Vagina (tissue), 2 donors: ENCODE measurements at regions not wholly inside any gene's neighbourhood (a gene's known extent, or its start where the extent isn't known, plus 50 kb on each side); places are given as distances from the start of the nearest gene placed in this dataset.

Source experiments
- CTCF ChIP-seq, 3 experiments: fragments of 450-650 bp in 2 of 3; fragments of 200-600 bp in 1 of 3; sonication (generic) in 1 of 3; IDR thresholded peaks; one replicate each; pipeline ENCODE4 v1.5.1; 2017 to 2019; ENCODE audit warnings: antibody characterized with exemption in 3 of 3, mild to moderate bottlenecking in 2 of 3, moderate library complexity in 2 of 3
- POLR2A ChIP-seq, 2 donors: fragments of 450-650 bp; IDR thresholded peaks; one replicate each; pipeline ENCODE4 v1.6.1; 2017; ENCODE audit warnings: antibody characterized with exemption in 2 of 2, mild to moderate bottlenecking in 2 of 2, moderate library complexity in 2 of 2

GRCh38 chr6:19463250-19463649 is 373.9 kb upstream of the ID4 start:
- TF ChIP-seq POLR2A (IDR thresholded peaks at IDR 0.05), result no peak
- no peak for TF ChIP-seq CTCF (IDR thresholded peaks at IDR 0.05)
